Thoracic aorta (tissue), 2 donors: ENCODE measurements at regions not wholly inside any gene's neighbourhood (a gene's known extent, or its start where the extent isn't known, plus 50 kb on each side); places are given as distances from the start of the nearest gene placed in this dataset.

Experiments
- ATAC-seq: fragments of 150-250 bp; one replicate; pipeline ENCODE4 v1.8.0; 2017; ENCODE audit warnings: low read depth; ENCODE audit not compliant: insufficient number of reproducible peaks, low FRiP score
- DNase-seq: peaks from one replicate; pipeline ENCODE4 v3.0.0-alpha.2; 2020; ENCODE audit warnings: low spot score
- H3K27ac ChIP-seq, 2 donors: fragments of 200-600 bp; sonication (generic); 1 replicate in 1 of 2; 2 replicates in 1 of 2; pipeline ENCODE4 v1.5.1; 2016; ENCODE audit warnings: mild to moderate bottlenecking in 2 of 2, moderate library complexity in 2 of 2
- H3K27me3 ChIP-seq: fragments of 200-600 bp; sonication (generic); replicated peaks from 2 replicates; pipeline ENCODE4 v1.6.0; 2016; ENCODE audit warnings: mild to moderate bottlenecking; ENCODE audit not compliant: insufficient read depth
- H3K36me3 ChIP-seq: fragments of 200-600 bp; sonication (generic); one replicate; pipeline ENCODE4 v1.5.1; 2016
- H3K4me1 ChIP-seq, 2 donors: fragments of 200-600 bp; sonication (generic); 1 replicate in 1 of 2; 2 replicates in 1 of 2; pipeline versions ENCODE4 v1.5.1 to v1.6.0; 2016; ENCODE audit warnings: low read depth in 2 of 2, mild to moderate bottlenecking in 1 of 2; ENCODE audit not compliant: control insufficient read depth in 1 of 2
- H3K4me3 ChIP-seq: fragments of 200-600 bp; sonication (generic); 2 replicates; pipeline ENCODE4 v1.5.1; 2016; ENCODE audit warnings: mild to moderate bottlenecking
- H3K9me3 ChIP-seq: fragments of 200-600 bp; sonication (generic); 2 replicates; pipeline ENCODE4 v1.5.1; 2016
- TF ChIP-seq, protein P1 (sequence below): fragments of 200-600 bp; sonication (generic); IDR thresholded peaks from one replicate; pipeline ENCODE4 v1.5.1; 2019; ENCODE audit warnings: antibody characterized with exemption

- no peaks in the 10 kb centered on the region for H3K27me3 ChIP-seq
- H3K36me3 ChIP-seq = no peaks in the 10 kb centered on the region
- TF ChIP-seq, protein P1, sequence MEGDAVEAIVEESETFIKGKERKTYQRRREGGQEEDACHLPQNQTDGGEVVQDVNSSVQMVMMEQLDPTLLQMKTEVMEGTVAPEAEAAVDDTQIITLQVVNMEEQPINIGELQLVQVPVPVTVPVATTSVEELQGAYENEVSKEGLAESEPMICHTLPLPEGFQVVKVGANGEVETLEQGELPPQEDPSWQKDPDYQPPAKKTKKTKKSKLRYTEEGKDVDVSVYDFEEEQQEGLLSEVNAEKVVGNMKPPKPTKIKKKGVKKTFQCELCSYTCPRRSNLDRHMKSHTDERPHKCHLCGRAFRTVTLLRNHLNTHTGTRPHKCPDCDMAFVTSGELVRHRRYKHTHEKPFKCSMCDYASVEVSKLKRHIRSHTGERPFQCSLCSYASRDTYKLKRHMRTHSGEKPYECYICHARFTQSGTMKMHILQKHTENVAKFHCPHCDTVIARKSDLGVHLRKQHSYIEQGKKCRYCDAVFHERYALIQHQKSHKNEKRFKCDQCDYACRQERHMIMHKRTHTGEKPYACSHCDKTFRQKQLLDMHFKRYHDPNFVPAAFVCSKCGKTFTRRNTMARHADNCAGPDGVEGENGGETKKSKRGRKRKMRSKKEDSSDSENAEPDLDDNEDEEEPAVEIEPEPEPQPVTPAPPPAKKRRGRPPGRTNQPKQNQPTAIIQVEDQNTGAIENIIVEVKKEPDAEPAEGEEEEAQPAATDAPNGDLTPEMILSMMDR = no peak
- DNase-seq = no peak
- no peak overlapping the region for H3K27ac ChIP-seq
- ATAC-seq = no peak
- H3K9me3 ChIP-seq = no peaks in the 10 kb centered on the region
- H3K4me3 ChIP-seq = no peak overlapping the region
- H3K4me1 ChIP-seq = no peaks in the 10 kb centered on the region
Observed at GRCh38 chr2:234341306-234341985, 155.4 kb downstream of the ARL4C start.

DNA sequence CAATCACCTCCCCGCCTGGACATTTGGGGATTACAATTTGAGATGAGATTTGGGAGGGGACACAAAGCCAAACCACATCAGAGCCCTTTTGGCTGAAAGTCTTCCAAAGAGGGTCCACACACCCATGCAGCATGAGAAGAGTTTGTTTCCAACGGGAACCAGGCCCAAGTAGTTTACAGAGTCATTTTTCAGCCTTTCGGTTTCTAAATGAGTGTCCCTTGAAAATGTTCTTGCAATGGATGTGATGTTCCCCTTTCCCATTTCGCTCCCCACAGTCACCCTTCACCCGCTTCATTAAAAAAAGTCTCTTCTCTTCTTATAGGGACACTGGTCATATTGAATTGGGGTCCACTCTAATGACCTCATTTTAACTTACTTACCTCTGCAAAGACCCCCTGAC lies 157.4 kb downstream of the ARL4C start:
- no peak overlapping the region for H3K27ac ChIP-seq

GRCh38 chr2:234339011-234339410 lies 157.9 kb downstream of the ARL4C start:
- TF ChIP-seq, protein P1 = no peak
- H3K9me3 ChIP-seq = no peaks in the 10 kb centered on the region
- H3K4me1 ChIP-seq = no peaks in the 10 kb centered on the region
- H3K4me3 ChIP-seq = no peak overlapping the region
- no peak for ATAC-seq
- H3K36me3 ChIP-seq = no peaks in the 10 kb centered on the region
- H3K27me3 ChIP-seq = no peaks in the 10 kb centered on the region
- H3K27ac ChIP-seq = no peak overlapping the region
- no peak for DNase-seq

More for the DNA sequence above, 157.4 kb downstream of the ARL4C start:
- H3K36me3 ChIP-seq = no peaks in the 10 kb centered on the region
- no peaks in the 10 kb centered on the region for H3K9me3 ChIP-seq
- H3K4me3 ChIP-seq = no peak overlapping the region
- H3K4me1 ChIP-seq = no peaks in the 10 kb centered on the region
- TF ChIP-seq, protein P1 = no peak
- no peak for ATAC-seq
- H3K27me3 ChIP-seq = no peaks in the 10 kb centered on the region
- DNase-seq = no peak

DNA sequence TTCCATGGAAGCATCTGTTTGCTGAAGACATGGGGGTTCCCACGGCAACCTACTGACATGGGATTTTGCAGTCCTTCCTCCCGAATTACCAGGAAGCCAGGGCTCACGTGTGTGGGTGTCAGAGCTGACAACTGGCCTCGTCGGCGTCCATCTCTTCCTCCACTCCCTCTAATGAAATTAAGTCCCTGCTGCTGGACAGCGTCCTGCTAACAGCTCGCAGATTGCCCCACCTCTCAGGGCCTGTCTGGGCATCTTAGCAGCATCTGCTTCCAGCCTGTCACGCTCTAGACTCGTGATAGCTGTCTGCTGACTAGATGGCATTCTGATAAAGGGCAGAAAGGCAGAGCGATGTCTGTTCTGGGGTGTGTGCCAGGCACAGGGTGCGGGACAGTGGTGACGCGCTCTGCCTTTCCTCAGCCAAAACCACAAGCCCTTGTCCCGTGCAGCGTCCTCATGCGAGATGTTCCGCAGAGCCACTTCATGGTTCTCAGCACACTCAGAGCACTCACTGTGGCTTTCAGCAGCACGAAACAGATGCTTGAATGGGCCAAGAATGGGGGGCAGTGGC lies 161.1 kb downstream of the ARL4C start:
- TF ChIP-seq, protein P1 = no peak
- H3K36me3 ChIP-seq = no peaks in the 10 kb centered on the region
- H3K4me3 ChIP-seq = no peak overlapping the region
- DNase-seq = peak; percentile 21
- no peaks in the 10 kb centered on the region for H3K27me3 ChIP-seq
- no peak overlapping the region for H3K27ac ChIP-seq
- no peaks in the 10 kb centered on the region for H3K4me1 ChIP-seq
- peak; percentile 44 for ATAC-seq
- H3K9me3 ChIP-seq = no peaks in the 10 kb centered on the region

DNA sequence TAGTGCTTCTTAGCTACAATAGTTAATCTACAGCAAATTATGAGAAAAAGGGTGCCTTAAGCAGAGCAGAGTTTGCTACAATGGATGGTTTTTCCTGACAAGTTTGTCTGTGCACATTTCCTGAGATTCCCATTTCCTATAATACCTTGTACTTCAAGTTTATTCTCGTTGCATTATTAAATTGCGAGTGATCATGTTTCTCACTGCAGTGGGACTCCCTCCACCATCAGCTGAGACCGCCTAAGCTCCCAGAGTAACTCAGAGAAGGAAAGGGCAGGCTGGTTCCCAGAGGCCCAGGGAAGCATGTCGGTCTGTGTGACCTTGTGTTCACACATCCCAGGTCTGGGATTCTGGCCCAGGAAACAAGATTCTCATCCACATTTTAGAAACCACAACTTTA lies 162.1 kb downstream of the ARL4C start:
- H3K36me3 ChIP-seq = no peaks in the 10 kb centered on the region
- H3K27me3 ChIP-seq = no peaks in the 10 kb centered on the region
- H3K9me3 ChIP-seq = no peaks in the 10 kb centered on the region
- DNase-seq (no peak), ATAC-seq (no peak)
- H3K4me1 ChIP-seq = no peaks in the 10 kb centered on the region
- no peak overlapping the region for H3K27ac ChIP-seq
- TF ChIP-seq, protein P1 = no peak
- H3K4me3 ChIP-seq = no peak overlapping the region
